ENCODE measurements at regions not wholly inside any gene's neighbourhood (a gene's known extent, or its start where the extent isn't known, plus 50 kb on each side); places are given as distances from the start of the nearest gene placed in this dataset.

DNA sequence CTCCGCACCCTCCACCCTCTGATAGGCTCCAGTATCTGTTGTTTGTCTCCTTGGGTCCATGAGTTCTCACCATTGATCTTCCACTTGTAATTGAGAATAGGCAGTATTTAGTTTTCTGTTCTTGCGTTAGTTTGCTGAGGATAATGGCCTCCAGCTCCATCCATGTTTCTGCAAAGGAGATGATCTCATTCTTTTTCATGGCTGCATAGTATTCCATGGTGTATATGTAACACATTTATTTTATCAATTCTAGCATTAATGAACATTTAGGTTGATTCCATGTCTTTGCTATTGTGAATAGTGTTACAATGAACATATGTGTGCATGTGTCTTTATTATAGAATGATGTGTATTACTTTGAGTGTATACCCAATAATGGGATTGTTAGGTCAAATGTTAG is 814.6 kb upstream of the FRG1 start:
- TF ChIP-seq POLR2A (IDR thresholded peaks at IDR 0.05) (no peak), EP300 (IDR thresholded peaks at IDR 0.05) (no peak)
- TF ChIP-seq, protein P1, sequence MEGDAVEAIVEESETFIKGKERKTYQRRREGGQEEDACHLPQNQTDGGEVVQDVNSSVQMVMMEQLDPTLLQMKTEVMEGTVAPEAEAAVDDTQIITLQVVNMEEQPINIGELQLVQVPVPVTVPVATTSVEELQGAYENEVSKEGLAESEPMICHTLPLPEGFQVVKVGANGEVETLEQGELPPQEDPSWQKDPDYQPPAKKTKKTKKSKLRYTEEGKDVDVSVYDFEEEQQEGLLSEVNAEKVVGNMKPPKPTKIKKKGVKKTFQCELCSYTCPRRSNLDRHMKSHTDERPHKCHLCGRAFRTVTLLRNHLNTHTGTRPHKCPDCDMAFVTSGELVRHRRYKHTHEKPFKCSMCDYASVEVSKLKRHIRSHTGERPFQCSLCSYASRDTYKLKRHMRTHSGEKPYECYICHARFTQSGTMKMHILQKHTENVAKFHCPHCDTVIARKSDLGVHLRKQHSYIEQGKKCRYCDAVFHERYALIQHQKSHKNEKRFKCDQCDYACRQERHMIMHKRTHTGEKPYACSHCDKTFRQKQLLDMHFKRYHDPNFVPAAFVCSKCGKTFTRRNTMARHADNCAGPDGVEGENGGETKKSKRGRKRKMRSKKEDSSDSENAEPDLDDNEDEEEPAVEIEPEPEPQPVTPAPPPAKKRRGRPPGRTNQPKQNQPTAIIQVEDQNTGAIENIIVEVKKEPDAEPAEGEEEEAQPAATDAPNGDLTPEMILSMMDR (IDR thresholded peaks at IDR 0.05), result no peak
